HG02938 (cell line): ENCODE measurements at regions not wholly inside any gene's neighbourhood (a gene's known extent, or its start where the extent isn't known, plus 50 kb on each side); places are given as distances from the start of the nearest gene placed in this dataset.
"Not testable (repeated sequence)": the region's sequence is repeated elsewhere in the genome, so short reads cannot be mapped to it uniquely, and the experiment has no call there.

Experiments used
- ATAC-seq: cut with Tn5 transposase; IDR thresholded peaks from one replicate; pipeline ENCODE4 v1.9.1; 2021; ENCODE audit warnings: mild to moderate bottlenecking, moderate library complexity; ENCODE audit not compliant: unreplicated experiment

- not testable (repeated sequence) for ATAC-seq
These were observed 66.5 kb upstream of the IKBKE start for GRCh38 chr1:206403612-206404307.

DNA sequence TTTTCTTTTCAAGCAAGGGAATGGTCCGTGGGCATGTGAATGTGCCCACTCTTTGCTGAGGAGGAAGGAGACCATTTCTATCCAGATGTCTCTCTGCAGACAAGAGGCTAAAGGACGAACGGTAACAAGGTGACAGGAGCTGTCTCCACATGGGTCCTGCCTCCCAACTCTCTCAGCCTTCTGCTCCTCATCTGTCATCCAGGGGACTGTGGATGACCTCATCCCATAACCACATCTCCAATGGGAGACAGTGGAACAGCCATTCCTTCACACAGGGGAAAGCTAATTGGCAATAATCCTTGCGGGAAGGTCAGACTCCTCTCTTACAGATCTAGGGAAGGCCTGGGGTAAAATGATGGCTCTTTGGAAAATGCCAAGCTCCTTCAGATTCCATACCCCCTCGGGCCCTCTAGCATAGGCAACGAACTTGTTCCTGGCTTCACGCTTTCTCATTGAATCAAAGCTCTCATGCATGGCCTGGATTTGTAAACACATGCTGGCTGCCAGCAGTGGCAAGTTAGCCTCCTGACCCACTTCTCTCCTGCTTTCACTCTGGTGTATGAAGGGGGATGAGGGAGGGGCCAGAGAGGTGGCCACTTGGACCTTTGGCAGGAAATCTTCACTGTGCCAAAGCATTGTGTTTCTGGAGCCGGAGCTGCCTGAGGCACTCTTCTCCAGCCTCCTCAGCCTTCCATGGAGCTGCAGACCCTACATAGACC lies 65.8 kb upstream of the IKBKE start:
- not testable (repeated sequence) for ATAC-seq

DNA sequence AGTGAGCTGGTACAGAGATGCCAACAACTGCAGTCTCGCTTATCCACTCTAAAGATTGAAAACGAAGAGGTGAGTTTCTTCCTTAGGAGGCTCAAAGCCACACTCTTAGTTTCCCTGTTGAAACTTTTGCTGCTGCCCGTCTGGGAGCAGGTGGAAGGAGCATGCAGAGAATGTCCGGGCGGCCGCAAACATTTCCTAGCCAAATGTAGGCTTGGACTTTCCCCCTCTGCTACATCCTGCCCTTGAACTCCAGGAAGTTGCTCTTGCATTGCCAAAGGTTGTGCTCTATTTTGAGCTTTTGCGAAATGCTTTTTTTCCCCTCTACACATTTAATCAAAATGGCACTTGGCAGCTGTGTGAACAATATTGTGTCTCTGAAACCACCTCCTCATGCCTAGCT lies 65.0 kb upstream of the IKBKE start:
- not testable (repeated sequence) for ATAC-seq

DNA sequence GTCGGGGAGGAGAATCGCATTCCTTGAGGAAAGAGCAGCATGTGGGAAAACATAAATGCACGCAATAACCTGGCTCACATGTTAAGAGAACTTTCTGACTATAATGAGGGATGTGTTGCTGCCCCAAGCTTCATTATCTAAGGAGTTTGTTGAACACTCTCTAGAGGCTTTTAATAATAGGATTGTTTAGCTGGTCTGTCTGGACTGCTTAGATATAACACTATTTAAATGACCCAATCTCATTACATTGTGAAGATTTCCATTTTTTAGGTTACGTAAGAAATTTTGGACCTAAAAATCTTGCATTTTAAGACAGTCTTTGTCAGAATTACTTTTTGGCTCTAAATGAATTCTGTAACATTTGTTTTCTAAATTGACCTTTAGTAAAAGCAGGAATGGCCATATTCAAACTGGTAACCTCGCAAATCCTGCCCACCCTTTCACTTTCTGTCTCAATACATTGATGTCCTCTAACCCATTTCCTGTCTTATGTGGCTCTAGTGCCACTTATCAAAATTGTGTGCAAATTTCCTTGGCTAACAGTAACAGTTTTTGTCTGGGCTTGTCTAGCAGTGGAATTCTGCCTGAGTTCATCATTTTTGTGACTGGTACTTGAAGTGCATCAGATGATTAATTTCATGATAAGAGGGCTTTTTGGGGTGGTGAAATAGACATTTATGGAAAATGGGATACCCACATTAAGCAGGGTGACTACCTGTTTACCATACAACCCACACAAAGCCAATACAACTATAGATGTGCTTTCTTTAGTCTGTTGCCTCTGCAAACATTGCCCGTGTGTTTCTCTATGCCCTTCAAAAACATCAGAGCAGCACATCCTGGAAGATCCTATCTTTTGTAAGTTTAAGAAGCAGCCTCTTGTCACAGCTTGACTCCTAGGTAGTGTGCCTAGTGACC lies 61.6 kb upstream of the IKBKE start:
- not testable (repeated sequence) for ATAC-seq

DNA sequence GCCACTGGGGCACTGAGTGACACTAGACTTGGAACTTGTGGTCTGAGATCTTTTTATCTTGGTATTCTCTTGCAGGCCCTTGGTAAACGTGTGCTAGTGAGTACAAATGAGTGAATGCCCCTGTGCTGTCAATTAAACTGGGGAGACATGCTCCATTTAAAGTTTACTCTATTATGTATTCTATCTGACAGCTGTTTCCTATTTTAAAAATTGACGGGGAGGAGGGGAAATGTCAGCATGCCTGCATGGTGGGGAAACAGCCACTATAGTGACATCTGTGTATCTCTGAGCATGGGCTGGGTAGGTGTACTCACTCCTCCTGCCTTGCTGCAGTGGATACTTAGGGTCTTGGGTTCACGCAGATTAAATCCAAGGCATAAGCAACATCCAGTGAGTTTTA lies 59.0 kb upstream of the IKBKE start:
- ATAC-seq, result no peak

DNA sequence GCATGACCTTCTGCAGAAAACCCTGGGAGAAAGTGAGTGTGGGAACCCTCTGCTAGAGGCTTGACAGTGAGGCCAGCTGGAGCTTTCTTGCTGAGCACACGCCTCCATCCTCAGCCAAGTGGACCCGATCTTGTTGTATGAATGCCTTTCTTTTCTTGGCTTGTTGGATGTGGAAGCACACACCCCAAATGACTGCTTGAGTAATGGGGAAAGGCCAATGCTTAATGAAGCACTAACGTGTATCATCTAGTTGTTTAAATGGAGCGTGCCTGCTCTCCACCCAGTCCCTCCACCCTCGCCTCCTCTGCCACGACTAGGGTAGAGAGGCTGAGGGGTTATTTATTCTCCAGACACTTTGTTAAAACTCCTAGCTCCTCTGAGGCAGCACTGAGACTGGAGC lies 54.3 kb upstream of the IKBKE start:
- ATAC-seq, result no peak

- ATAC-seq, result no peak
These were observed 52.3 kb upstream of the IKBKE start for GRCh38 chr1:206417774-206418614.

GRCh38 chr1:206419250-206419649 lies 51.0 kb upstream of the IKBKE start:
- ATAC-seq, result no peak

- no peak for ATAC-seq
These were observed 50.5 kb upstream of the IKBKE start for GRCh38 chr1:206419783-206420182.

GRCh38 chr1:206420471-206420870 lies 49.8 kb upstream of the IKBKE start:
- ATAC-seq, result no peak
